Nephron (organoid): ENCODE measurements at regions not wholly inside any gene's neighbourhood (a gene's known extent, or its start where the extent isn't known, plus 50 kb on each side); places are given as distances from the start of the nearest gene placed in this dataset.

Experiments used
- H3K27ac Mint-ChIP-seq, 3 experiments: 2 replicates each; pipeline ENCODE4 v1.8.0; 2020; ENCODE audit warnings: mixed read lengths in 3 of 3, mild to moderate bottlenecking in 2 of 3, moderate library complexity in 1 of 3
- H3K27me3 Mint-ChIP-seq: 2 replicates; pipeline ENCODE4 v1.8.0; 2021; ENCODE audit warnings: low read depth, mild to moderate bottlenecking, moderate library complexity, mixed read lengths
- H3K36me3 Mint-ChIP-seq: 2 replicates; pipeline ENCODE4 v1.8.0; 2020; ENCODE audit warnings: low read depth, mixed read lengths
- H3K4me1 Mint-ChIP-seq: 2 replicates; pipeline ENCODE4 v1.8.0; 2020; ENCODE audit warnings: mixed read lengths
- H3K4me3 Mint-ChIP-seq, 3 experiments: 2 replicates each; pipeline ENCODE4 v1.8.0; 2020; ENCODE audit warnings: mild to moderate bottlenecking in 3 of 3, mixed read lengths in 3 of 3, moderate library complexity in 2 of 3
- H3K9me3 Mint-ChIP-seq: 2 replicates; pipeline ENCODE4 v1.8.0; 2020; ENCODE audit warnings: mixed read lengths
- TF ChIP-seq, protein P1 (sequence below), 3 experiments: fragments of 200-600 bp; sonication (generic); IDR thresholded peaks; one replicate each; pipeline ENCODE4 v1.5.0; 2021; ENCODE audit warnings: antibody characterized with exemption in 3 of 3; ENCODE audit not compliant: unreplicated experiment in 3 of 3

DNA sequence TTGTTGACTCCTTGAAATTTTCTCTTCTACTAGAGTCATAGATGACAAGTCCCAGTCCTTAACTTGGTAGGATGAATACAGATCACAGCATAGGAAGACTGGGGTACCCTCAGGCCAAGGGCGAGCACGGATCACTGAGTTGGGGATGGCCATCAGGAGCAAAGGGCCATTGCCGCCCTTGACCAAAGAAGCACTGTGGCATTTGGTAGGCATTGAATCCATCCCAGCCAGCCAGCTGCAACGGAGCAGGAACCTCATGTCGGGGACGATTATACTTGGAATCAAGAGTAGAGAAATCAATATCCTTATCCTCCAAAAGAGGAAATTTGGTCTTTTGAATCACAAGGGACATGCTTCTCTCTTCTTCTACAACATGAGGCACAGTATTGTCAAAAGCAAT, 50.1 kb upstream of the ZNF573 start:
- H3K27me3 Mint-ChIP-seq = no peaks in the 10 kb centered on the region
- no peak overlapping the region for H3K4me3 Mint-ChIP-seq
- TF ChIP-seq, protein P1, sequence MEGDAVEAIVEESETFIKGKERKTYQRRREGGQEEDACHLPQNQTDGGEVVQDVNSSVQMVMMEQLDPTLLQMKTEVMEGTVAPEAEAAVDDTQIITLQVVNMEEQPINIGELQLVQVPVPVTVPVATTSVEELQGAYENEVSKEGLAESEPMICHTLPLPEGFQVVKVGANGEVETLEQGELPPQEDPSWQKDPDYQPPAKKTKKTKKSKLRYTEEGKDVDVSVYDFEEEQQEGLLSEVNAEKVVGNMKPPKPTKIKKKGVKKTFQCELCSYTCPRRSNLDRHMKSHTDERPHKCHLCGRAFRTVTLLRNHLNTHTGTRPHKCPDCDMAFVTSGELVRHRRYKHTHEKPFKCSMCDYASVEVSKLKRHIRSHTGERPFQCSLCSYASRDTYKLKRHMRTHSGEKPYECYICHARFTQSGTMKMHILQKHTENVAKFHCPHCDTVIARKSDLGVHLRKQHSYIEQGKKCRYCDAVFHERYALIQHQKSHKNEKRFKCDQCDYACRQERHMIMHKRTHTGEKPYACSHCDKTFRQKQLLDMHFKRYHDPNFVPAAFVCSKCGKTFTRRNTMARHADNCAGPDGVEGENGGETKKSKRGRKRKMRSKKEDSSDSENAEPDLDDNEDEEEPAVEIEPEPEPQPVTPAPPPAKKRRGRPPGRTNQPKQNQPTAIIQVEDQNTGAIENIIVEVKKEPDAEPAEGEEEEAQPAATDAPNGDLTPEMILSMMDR (IDR thresholded peaks at IDR 0.05; ENCODE audit: unreplicated experiment in 3 of 3) = no peak

More for the DNA sequence above, 50.1 kb upstream of the ZNF573 start:
- Mint-ChIP-seq H3K27ac (no peak overlapping the region), H3K9me3 (peaks cover 85% of the 10 kb centered on the region), H3K4me1 (no peaks in the 10 kb centered on the region), H3K36me3 (peaks cover 41% of the 10 kb centered on the region)
